GM18511 (cell line): ENCODE measurements at regions not wholly inside any gene's neighbourhood (a gene's known extent, or its start where the extent isn't known, plus 50 kb on each side); places are given as distances from the start of the nearest gene placed in this dataset.
"Not testable (repeated sequence)": the region's sequence is repeated elsewhere in the genome, so short reads cannot be mapped to it uniquely, and the experiment has no call there.

ENCODE experiments used
- ATAC-seq: cut with Tn5 transposase; IDR thresholded peaks from one replicate; pipeline ENCODE4 v1.9.1; 2021; ENCODE audit warnings: mild to moderate bottlenecking, moderate library complexity; ENCODE audit not compliant: unreplicated experiment

- no peak for ATAC-seq
Measured at GRCh38 chr20:56914532-56914931, 285.4 kb downstream of the TFAP2C start.

- no peak for ATAC-seq
Measured at GRCh38 chr20:56916345-56916622, 287.2 kb downstream of the TFAP2C start.

DNA sequence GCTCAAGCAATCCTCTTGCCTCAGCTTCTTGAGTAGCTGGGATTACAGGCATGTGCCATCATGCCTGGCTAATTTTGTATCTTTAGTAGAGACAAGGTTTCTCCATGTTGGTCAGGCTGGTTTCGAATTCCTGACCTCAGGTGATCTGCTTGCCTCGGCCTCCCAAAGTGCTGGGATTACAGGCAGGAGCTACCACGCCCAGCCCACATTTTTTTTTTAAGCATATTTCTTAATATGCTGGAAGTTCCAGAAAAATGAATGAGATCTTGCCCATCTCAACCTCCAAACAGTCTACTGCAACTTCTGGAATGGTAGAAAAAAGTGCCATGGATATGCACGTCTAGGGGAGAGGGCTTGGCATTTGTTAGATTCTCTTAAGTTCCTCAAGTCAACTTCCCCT, 290.9 kb downstream of the TFAP2C start:
- not testable (repeated sequence) for ATAC-seq

GRCh38 chr20:56922497-56922896, 293.4 kb downstream of the TFAP2C start:
- no peak for ATAC-seq

GRCh38 chr20:56924292-56925081, 295.4 kb downstream of the TFAP2C start:
- no peak for ATAC-seq

- ATAC-seq = no peak
Measured at GRCh38 chr20:56925082-56925830, 296.1 kb downstream of the TFAP2C start.

DNA sequence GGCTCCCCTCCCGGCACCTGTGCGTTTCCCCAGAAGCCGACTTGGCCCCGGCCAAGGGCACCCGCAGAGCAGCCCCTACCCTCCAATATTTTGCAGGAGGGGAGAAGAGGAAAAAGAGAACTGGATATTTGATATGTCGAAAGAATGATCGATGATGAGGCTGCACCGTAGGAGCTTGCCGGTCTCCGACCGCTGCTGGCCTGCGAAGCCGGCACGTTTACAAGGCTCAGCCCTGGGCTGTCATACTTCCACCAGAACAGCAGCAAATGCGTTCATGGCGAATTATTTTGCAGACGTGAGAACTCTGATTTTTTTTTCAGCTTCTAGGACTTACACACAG, 296.7 kb downstream of the TFAP2C start:
- no peak for ATAC-seq

GRCh38 chr20:56926501-56926900, 297.4 kb downstream of the TFAP2C start:
- no peak for ATAC-seq

- no peak for ATAC-seq
Measured at GRCh38 chr20:56927127-56927526, 298.0 kb downstream of the TFAP2C start.

DNA sequence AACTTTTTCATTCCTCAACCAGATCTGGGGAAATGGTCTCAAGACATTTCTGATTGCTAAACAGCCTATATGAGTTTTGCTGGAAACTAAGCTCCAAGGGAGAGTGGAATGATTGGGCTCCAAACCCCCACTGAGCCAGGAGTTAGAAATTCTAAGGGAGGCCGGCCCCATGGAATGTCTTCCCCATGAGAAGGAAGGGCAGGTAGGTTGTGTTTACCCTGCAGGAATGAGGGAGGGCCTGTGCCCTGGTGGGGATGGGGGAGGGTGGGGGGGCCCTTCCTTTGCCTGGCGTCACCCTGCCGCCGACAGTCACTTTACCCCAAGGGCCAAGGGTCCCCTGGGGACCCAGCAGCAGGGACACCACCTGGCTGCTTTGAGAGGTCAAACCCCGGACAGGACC, 298.9 kb downstream of the TFAP2C start:
- ATAC-seq = no peak

DNA sequence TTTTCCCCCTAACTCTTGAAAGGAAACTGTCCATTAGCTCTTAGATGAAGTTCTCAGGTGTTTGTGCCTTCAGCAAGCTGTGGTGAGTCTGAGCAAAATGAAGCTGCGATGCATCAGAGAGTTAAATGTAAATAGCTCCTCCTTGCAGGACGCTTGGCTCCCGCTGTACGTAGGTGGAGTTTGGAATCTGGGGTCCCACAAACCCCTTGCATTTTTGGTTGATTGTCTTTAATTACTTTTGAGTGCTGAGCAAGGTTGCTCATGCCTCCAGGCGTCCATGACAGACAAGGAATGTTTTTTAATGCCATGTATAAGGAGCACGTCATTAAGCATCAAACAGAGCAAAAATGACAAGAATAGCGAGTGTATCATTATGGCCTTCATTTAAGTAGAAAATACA, 300.5 kb downstream of the TFAP2C start:
- no peak for ATAC-seq

DNA sequence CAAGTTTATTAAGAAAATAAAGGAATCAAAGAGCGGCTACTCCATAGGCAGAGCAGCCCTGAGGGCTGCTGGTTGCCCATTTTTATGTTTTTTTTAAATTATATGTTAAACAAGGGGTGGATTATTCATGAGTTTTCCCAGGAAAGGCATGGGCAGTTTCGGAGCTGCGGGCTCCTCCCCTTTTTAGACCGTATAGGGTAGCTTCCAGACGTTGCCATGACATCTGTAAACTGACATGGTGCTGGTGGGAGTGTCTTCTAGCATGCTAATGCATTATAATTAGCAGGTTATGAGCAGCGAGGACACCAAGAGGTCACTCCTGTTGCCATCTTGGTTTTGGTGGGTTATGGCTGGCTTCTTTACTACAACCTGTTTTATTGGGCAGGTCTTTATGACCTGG, 301.8 kb downstream of the TFAP2C start:
- no peak for ATAC-seq

DNA sequence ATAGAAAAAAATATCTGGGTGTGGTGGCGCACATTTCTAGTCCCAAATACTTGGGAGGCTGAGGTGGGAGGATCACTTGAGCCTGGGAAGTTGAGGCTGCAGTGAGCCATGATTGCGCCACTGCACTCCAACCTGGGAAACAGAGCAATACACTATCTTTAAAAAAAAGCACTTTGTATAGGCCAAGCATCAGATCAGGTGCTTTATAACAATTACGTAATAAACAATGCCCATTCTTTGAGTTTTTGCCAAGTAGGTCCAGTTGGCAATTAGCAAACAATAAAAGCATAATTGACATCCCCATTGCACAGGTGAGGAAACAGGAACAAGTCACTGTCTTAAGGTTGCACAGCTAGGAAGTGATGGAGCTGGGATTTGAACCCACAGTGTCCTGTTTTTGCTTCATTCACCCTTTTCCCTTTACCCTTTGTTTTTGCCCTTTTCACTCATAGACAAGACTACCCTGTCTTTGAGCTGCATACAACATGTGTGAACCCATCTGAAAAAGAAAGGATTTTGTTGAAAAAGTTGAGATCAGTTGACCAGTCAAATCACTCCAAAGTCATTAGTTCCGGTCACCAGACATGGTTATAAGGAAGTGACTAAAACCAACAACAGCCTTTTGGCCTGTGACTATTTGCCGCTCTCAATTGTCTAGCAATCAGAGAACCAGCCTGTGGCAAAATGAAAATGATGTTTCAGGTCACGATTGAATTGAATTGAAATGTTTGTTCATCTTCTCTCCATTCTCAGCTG, 303.6 kb downstream of the TFAP2C start:
- no peak for ATAC-seq

DNA sequence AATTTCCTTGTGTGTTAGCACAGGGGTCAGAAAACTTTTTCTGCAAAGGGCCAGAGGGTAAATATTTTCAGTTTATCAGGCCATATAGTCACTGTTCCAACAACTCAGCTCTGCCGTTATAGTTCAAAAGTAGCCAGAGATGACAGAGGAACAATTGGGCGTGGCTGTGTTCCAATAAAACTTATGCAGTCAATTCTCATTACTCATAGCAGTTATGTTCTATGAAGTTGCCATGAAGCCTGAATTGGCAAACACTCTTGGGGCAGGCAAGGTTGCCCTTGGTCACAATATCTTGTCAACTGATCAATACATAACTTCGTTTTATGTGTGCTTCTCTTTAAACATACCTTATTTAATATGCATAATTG, 304.2 kb downstream of the TFAP2C start:
- no peak for ATAC-seq

DNA sequence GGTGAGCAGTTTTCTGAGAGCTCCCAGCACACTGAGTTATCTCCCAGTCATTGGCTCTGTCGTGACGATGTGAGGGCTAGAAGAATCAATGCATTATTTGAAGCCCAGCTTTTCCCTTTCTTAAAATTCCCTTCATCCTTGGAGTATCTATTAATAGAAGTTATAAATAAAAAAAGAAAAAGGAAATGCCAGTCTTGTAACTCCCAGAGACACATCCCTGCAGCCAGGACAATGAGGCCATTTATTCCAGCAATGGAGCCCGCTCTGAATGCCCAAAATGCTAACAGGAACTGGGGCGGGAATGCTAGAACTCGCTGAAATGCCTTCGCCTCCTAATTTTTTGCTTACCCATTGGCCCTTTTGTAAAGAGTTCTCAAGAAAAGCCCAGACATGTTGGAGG, 305.8 kb downstream of the TFAP2C start:
- no peak for ATAC-seq

DNA sequence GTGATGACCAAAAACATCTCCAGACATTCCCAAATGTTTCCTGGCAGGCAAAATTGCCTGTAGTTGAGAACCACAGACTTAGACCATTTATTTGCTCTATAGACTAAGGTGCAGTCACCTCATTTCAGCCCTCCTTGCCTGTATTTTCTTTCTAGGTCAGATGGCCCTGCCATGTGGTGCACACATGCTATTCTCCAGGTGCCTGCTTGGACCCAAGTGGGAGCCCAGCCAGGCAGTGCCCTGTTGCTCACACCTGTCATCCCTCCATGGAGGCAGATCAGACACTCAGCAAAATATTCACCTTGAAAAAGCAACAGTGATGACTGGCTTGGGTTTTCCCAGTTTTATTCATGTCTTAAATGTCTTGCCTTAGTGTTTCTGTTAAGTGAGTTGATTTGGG, 311.4 kb downstream of the TFAP2C start:
- ATAC-seq = no peak

- no peak for ATAC-seq
Measured at GRCh38 chr20:56941101-56941686, 312.1 kb downstream of the TFAP2C start.

DNA sequence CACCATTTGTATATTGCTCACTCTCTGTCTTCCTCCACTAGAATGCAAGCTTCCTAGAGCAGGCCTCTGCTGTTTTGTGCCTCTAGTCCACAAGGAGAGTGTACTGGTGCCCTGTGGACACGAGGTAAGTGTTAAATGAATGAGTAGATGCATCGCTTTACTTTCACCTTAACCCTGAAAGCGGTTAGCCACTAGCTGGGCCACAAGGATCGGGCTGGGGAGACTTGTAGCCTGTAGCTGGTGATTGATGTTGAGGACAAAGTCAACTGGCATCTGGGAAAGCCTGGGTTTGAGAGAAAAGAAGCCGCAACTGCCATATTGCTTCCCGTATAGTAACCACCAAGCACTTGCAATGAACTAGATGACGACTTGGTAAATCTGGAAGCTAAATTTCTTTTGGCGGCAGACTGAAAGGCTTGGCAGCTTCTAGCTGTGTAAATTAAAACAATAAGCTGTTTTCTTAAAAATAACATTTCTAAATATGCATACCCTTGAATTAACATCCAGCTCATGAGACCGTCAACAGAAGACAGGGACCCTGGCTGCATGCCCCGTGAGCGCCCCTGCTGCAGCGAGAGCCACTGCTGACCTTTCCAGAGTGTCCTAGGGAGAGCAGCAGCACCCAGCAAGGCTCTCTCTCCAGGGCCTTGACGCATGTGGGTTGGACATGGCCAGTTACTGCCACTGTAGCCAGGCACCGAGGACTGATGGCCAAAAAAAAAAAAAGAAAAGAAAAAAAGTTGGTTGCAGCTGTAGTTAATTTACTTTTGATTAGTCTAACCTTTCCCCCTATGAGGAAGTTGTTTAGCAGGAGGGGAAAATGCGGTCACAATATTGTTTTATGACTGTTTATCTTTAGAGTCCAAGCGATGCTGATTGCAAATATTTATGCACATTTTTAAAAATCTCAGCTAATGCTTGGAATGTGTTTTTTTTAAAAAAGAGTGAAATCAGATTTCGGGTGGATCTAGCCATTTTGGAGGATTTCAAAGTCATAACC, 315.1 kb downstream of the TFAP2C start:
- ATAC-seq = no peak

DNA sequence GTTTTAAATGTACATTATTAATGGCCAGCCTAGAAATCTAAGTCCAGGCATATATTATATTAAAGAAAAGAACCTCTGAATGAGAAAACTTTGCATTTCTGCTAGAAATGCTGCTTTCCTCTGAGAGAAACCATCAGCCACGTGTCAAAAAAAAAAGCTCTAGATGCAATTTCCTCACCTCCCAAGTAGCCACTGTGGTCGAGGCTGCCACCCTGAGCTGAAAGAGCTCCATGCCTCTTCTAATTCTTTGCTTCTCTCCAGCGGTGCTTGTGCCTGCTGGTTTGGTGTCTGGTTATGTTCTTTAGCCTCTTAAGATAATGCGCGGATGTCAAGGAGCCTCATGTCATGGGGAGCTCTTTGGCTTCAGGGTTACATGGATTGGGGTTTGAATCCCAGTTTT, 316.0 kb downstream of the TFAP2C start:
- no peak for ATAC-seq

DNA sequence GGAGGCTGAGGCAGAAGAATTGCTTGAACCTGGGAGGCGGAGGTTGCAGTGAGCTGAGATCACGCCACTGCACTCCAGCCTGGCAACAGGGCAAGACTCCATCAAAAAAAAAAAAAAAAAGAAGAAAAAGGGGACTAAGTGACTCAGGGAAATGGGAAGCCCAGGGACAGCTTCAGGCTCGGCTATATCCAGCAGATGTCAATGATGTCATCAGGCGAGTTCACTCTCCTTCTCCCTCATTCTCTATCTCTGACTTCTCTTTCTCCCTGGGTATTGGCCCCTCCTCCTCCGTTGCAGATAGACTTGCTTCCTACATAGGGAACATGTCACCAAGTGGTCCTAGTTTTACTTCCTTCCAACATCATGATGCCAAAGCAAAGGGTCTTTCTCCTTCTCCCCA, 316.8 kb downstream of the TFAP2C start:
- ATAC-seq = no peak

DNA sequence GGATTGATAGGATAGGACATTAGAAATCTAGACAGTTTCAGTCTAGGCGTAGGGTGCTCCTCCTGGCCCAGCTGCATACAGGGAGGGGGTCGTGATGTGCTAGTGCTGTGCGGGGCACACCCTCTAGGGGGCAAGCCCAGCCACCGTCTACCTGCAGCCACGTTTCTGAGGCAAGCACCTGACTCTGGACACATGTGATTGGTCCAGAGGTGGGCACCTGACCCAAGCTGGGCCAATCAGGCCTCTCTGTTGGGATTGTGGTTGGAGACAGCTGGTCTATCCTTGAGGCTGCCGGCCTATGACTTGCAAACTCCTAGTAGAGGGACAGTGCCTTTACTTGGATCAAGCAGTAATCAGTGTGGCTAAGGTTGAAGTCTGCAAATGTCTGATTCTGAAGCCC, 317.1 kb downstream of the BMP7 start:
- ATAC-seq = no peak
